OCI-LY7 (cell line): ENCODE measurements at regions not wholly inside any gene's neighbourhood (a gene's known extent, or its start where the extent isn't known, plus 50 kb on each side); places are given as distances from the start of the nearest gene placed in this dataset.
"Not testable (repeated sequence)": the region's sequence is repeated elsewhere in the genome, so short reads cannot be mapped to it uniquely, and the experiment has no call there.

Source experiments
- BruUV-seq: library from RNA; stranded (reverse); fragments of 400-500 nt; replicated peaks from 2 replicates; lab custom pipeline; 2021; lab: Mats Ljungman, UMichigan
- CTCF ChIA-PET: fragments of 300-600 bp; sonication (Branson Sonifier 250); formaldehyde crosslinking; loops from one replicate; lab custom pipeline; 2022; ENCODE audit warnings: antibody characterized with exemption; ENCODE audit not compliant: unreplicated experiment; lab: Charles Lee
- POLR2A ChIA-PET: fragments of 300-600 bp; sonication (Branson Sonifier 250); formaldehyde crosslinking; loops from one replicate; lab custom pipeline; 2022; ENCODE audit warnings: antibody characterized with exemption; lab: Charles Lee
- DNase-seq: peaks from one replicate; pipeline ENCODE4 v3.0.0-alpha.2; 2015; ENCODE audit warnings: low spot score
- H2AFZ ChIP-seq: fragments of 200-600 bp; sonication (generic), shearing (Covaris generic); 2 replicates; pipeline ENCODE4 v1.6.1; 2014; ENCODE audit warnings: mild to moderate bottlenecking, antibody characterized with exemption, low read length, moderate library complexity
- H3K27ac ChIP-seq: fragments of 200-600 bp; sonication (generic); 2 replicates; pipeline ENCODE4 v1.5.1; 2014; ENCODE audit warnings: mixed run types, low read depth, mild to moderate bottlenecking, moderate library complexity, low read length, inconsistent platforms; ENCODE audit not compliant: poor library complexity, severe bottlenecking
- H3K36me3 ChIP-seq: fragments of 200-600 bp; sonication (generic); 2 replicates; pipeline ENCODE4 v1.6.1; 2014; ENCODE audit warnings: mild to moderate bottlenecking, antibody characterized with exemption, low read length, moderate library complexity, mixed read lengths; ENCODE audit not compliant: insufficient read depth
- H3K4me1 ChIP-seq: fragments of 200-600 bp; sonication (generic); 2 replicates; pipeline ENCODE4 v1.5.1; 2014; ENCODE audit warnings: mild to moderate bottlenecking, low read length; ENCODE audit not compliant: insufficient read depth, poor library complexity, severe bottlenecking
- H3K4me2 ChIP-seq: fragments of 200-600 bp; sonication (generic); 2 replicates; pipeline ENCODE4 v1.6.1; 2014; ENCODE audit warnings: mild to moderate bottlenecking, low read length
- H3K4me3 ChIP-seq: fragments of 200-600 bp; sonication (generic); 2 replicates; pipeline ENCODE4 v1.5.1; 2014; ENCODE audit warnings: mild to moderate bottlenecking, low read depth, low read length; ENCODE audit not compliant: poor library complexity, severe bottlenecking
- H3K79me2 ChIP-seq: fragments of 200-600 bp; sonication (generic); 2 replicates; pipeline ENCODE4 v1.6.1; 2016; ENCODE audit warnings: low read depth, mild to moderate bottlenecking, low read length, moderate library complexity, mixed read lengths; ENCODE audit not compliant: insufficient read depth
- H3K9me2 ChIP-seq: fragments of 200-600 bp; sonication (generic); 2 replicates; pipeline ENCODE4 v1.6.1; 2016; ENCODE audit warnings: mild to moderate bottlenecking, low read length, mixed read lengths; ENCODE audit not compliant: insufficient read depth
- H3K9me3 ChIP-seq: fragments of 200-600 bp; sonication (generic); 2 replicates; pipeline ENCODE4 v1.6.1; 2014; ENCODE audit warnings: mild to moderate bottlenecking, mixed run types, low read length, mixed read lengths
- H4K20me1 ChIP-seq: fragments of 200-600 bp; sonication (generic); 2 replicates; pipeline ENCODE4 v1.6.1; 2014; ENCODE audit warnings: mild to moderate bottlenecking, antibody characterized with exemption, low read length, moderate library complexity, mixed read lengths; ENCODE audit not compliant: insufficient read depth
- CTCF ChIP-seq: fragments of 200-600 bp; sonication (generic); conservative IDR thresholded peaks from 2 replicates; pipeline ENCODE4 v1.5.1; 2014; ENCODE audit warnings: mild to moderate bottlenecking, antibody characterized with exemption, low read length, moderate library complexity, mixed read lengths
- EZH2phosphoT487 ChIP-seq: fragments of 200-600 bp; sonication (generic); IDR thresholded peaks from 2 replicates; pipeline ENCODE4 v1.6.1; 2018; ENCODE audit warnings: low read depth, borderline replicate concordance, mild to moderate bottlenecking, mixed run types, antibody characterized with exemption, low read length, moderate library complexity, mixed read lengths
- intact Hi-C: fragments of 100-400 bp; cut with micrococcal nuclease; formaldehyde crosslinking; loops from one replicate; pipeline ENCODE4 v1.10.0; 2022; ENCODE audit not compliant: unreplicated experiment

GRCh38 chr14:105978618-105979295, 452.4 kb downstream of the TMEM121 start:
- no peak for TF ChIP-seq EZH2phosphoT487
- TF ChIP-seq CTCF = no peak
- ChIA-PET CTCF (no interaction called here), POLR2A (no interaction called here)
- no peak overlapping the region for H2AFZ ChIP-seq
- no peak overlapping the region for H3K4me2 ChIP-seq
- H3K4me3 ChIP-seq = no peak overlapping the region
- H3K9me3 ChIP-seq = no peaks in the 10 kb centered on the region
- no peak overlapping the region for H3K27ac ChIP-seq
- H3K36me3 ChIP-seq = no peaks in the 10 kb centered on the region
- intact Hi-C loops = no loop called here
- no peaks in the 10 kb centered on the region for H3K4me1 ChIP-seq
- H3K79me2 ChIP-seq = no peaks in the 10 kb centered on the region
- BruUV-seq = no TSS peak
- H4K20me1 ChIP-seq = no peaks in the 10 kb centered on the region
- no peak for DNase-seq
- no peaks in the 10 kb centered on the region for H3K9me2 ChIP-seq

- H3K9me2 ChIP-seq = no peaks in the 10 kb centered on the region
- H3K79me2 ChIP-seq = no peaks in the 10 kb centered on the region
- H2AFZ ChIP-seq = no peak overlapping the region
- no TSS peak for BruUV-seq
- H3K9me3 ChIP-seq = no peaks in the 10 kb centered on the region
- H3K4me2 ChIP-seq = no peak overlapping the region
- CTCF ChIA-PET = no interaction called here
- POLR2A ChIA-PET = no interaction called here
- H3K4me1 ChIP-seq = no peaks in the 10 kb centered on the region
- no peak overlapping the region for H3K4me3 ChIP-seq
- intact Hi-C loops = no loop called here
- H3K27ac ChIP-seq = no peak overlapping the region
- no peak for DNase-seq
- H3K36me3 ChIP-seq = no peaks in the 10 kb centered on the region
- no peak for TF ChIP-seq EZH2phosphoT487
- TF ChIP-seq CTCF = no peak
- H4K20me1 ChIP-seq = no peaks in the 10 kb centered on the region
Measured at GRCh38 chr14:105979446-105979845, 453.1 kb downstream of the TMEM121 start.

- Histone ChIP-seq H3K4me3 (no peak overlapping the region), H3K36me3 (no peaks in the 10 kb centered on the region), H3K4me2 (no peak overlapping the region), H3K4me1 (no peaks in the 10 kb centered on the region), H3K27ac (no peak overlapping the region), H4K20me1 (no peaks in the 10 kb centered on the region), H3K79me2 (no peaks in the 10 kb centered on the region), H3K9me2 (no peaks in the 10 kb centered on the region), H2AFZ (no peak overlapping the region), H3K9me3 (no peaks in the 10 kb centered on the region)
- CTCF ChIA-PET = no interaction called here
- no peak for DNase-seq
- no TSS peak for BruUV-seq
- TF ChIP-seq EZH2phosphoT487 = no peak
- POLR2A ChIA-PET = no interaction called here
- intact Hi-C loops = no loop called here
Measured at GRCh38 chr14:105980224-105980623, 453.8 kb downstream of the TMEM121 start.

GRCh38 chr14:105981517-105982302, 455.3 kb downstream of the TMEM121 start:
- intact Hi-C loops, H3K4me3 ChIP-seq, BruUV-seq, H3K4me2 ChIP-seq, H3K9me3 ChIP-seq, H3K4me1 ChIP-seq, H3K79me2 ChIP-seq, POLR2A ChIA-PET, H4K20me1 ChIP-seq, H2AFZ ChIP-seq, H3K36me3 ChIP-seq, H3K9me2 ChIP-seq, CTCF ChIA-PET, DNase-seq, H3K27ac ChIP-seq: not testable (repeated sequence)
